ENCODE measurements at regions not wholly inside any gene's neighbourhood (a gene's known extent, or its start where the extent isn't known, plus 50 kb on each side); places are given as distances from the start of the nearest gene placed in this dataset.

GRCh38 chr17:56083475-56083874, 69.8 kb upstream of the ANKFN1 start:
- Histone ChIP-seq H3K9me3 (ENCODE audit: control extremely low read depth in 1 of 5, control insufficient read depth in 4 of 5, insufficient read depth in 2 of 5, low read depth in 1 of 5, low read length in 4 of 5) (peaks cover 0 to 7% (median 0%) of the 10 kb centered on the region in 5 experiments), H3K27ac (ENCODE audit: insufficient read depth in 1 of 2, low read depth in 1 of 2, low read length in 2 of 2, poor library complexity in 1 of 2, severe bottlenecking in 2 of 2) (no peak overlapping the region), H3K27me3 (replicated peaks in 2 of 5; ENCODE audit: control insufficient read depth in 4 of 5, insufficient read depth in 5 of 5, low read length in 4 of 5) (no peaks in the 10 kb centered on the region), H3K36me3 (ENCODE audit: control insufficient read depth in 4 of 4, insufficient read depth in 4 of 4, low read length in 3 of 4) (no peaks in the 10 kb centered on the region), H3K4me1 (ENCODE audit: control extremely low read depth in 1 of 4, control insufficient read depth in 4 of 4, insufficient read depth in 4 of 4, low read length in 3 of 4) (no peaks in the 10 kb centered on the region), H3K4me3 (ENCODE audit: control insufficient read depth in 1 of 7, extremely low read depth in 1 of 7, insufficient read depth in 4 of 7, low read depth in 2 of 7, low read length in 6 of 7) (no peak overlapping the region)
- POLR2A ChIA-PET: no interaction called here
- 86% methylated on average over 2 of the region's 2 CpGs for WGBS (ENCODE audit: insufficient coverage)
- DNase-seq: no peak
- CTCF ChIA-PET: interaction anchor here (1.3 kb wide), 1 partner anchor 9 kb away, joined by 3 read pairs; no protein-coding TSS in a partner anchor

- H3K36me3 ChIP-seq (ENCODE audit: control insufficient read depth in 4 of 4, insufficient read depth in 4 of 4, low read length in 3 of 4): no peaks in the 10 kb centered on the region
- no peak overlapping the region for H3K4me3 ChIP-seq (ENCODE audit: control insufficient read depth in 1 of 7, extremely low read depth in 1 of 7, insufficient read depth in 4 of 7, low read depth in 2 of 7, low read length in 6 of 7)
- peak in 1 of 3 donors; percentile 5 for DNase-seq
- ChIA-PET CTCF (no interaction called here), POLR2A (no interaction called here)
- no peaks in the 10 kb centered on the region for H3K27me3 ChIP-seq (replicated peaks in 2 of 5; ENCODE audit: control insufficient read depth in 4 of 5, insufficient read depth in 5 of 5, low read length in 4 of 5)
- WGBS (ENCODE audit: insufficient coverage): no CpG with 5 or more reads among the region's 3 CpGs
- H3K9me3 ChIP-seq (ENCODE audit: control extremely low read depth in 1 of 5, control insufficient read depth in 4 of 5, insufficient read depth in 2 of 5, low read depth in 1 of 5, low read length in 4 of 5): peaks cover 0 to 2% (median 0%) of the 10 kb centered on the region in 5 experiments
- no peaks in the 10 kb centered on the region for H3K4me1 ChIP-seq (ENCODE audit: control extremely low read depth in 1 of 4, control insufficient read depth in 4 of 4, insufficient read depth in 4 of 4, low read length in 3 of 4)
- H3K27ac ChIP-seq (ENCODE audit: insufficient read depth in 1 of 2, low read depth in 1 of 2, low read length in 2 of 2, poor library complexity in 1 of 2, severe bottlenecking in 2 of 2): no peak overlapping the region
These were observed 67.6 kb upstream of the ANKFN1 start for GRCh38 chr17:56085576-56086267.

DNA sequence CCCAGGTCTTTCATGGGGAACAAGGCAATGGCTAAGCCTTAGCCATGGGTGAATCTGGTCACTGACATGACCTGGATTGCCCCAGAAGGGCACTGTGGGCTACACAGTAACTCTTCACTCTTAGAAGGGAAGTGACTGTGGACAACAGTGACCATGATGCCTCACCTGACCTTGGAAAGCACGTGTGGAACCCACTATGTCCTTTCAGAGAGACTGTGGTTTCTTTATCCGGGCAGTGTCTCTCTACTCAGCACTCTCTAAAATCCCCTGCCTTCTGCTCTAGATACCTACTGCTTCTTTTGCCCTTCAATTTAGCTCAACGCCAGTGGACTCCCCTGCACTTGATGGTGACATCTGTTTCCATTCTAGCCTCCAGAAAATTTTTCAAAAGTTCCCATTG, 66.1 kb upstream of the ANKFN1 start:
- H3K9me3 ChIP-seq (ENCODE audit: control extremely low read depth in 1 of 5, control insufficient read depth in 4 of 5, insufficient read depth in 2 of 5, low read depth in 1 of 5, low read length in 4 of 5): peaks cover 0 to 2% (median 0%) of the 10 kb centered on the region in 5 experiments
- ChIA-PET CTCF (no interaction called here), POLR2A (no interaction called here)
- DNase-seq: no peak
- 84% methylated on average over 3 of the region's 3 CpGs for WGBS (ENCODE audit: insufficient coverage)
- no peaks in the 10 kb centered on the region for H3K4me1 ChIP-seq (ENCODE audit: control extremely low read depth in 1 of 4, control insufficient read depth in 4 of 4, insufficient read depth in 4 of 4, low read length in 3 of 4)
- H3K27ac ChIP-seq (ENCODE audit: insufficient read depth in 1 of 2, low read depth in 1 of 2, low read length in 2 of 2, poor library complexity in 1 of 2, severe bottlenecking in 2 of 2): no peak overlapping the region
- no peaks in the 10 kb centered on the region for H3K36me3 ChIP-seq (ENCODE audit: control insufficient read depth in 4 of 4, insufficient read depth in 4 of 4, low read length in 3 of 4)
- no peak overlapping the region for H3K4me3 ChIP-seq (ENCODE audit: control insufficient read depth in 1 of 7, extremely low read depth in 1 of 7, insufficient read depth in 4 of 7, low read depth in 2 of 7, low read length in 6 of 7)
- H3K27me3 ChIP-seq (replicated peaks in 2 of 5; ENCODE audit: control insufficient read depth in 4 of 5, insufficient read depth in 5 of 5, low read length in 4 of 5): no peaks in the 10 kb centered on the region

- no peak overlapping the region for H3K27ac ChIP-seq (ENCODE audit: insufficient read depth in 1 of 2, low read depth in 1 of 2, low read length in 2 of 2, poor library complexity in 1 of 2, severe bottlenecking in 2 of 2)
- H3K4me3 ChIP-seq (ENCODE audit: control insufficient read depth in 1 of 7, extremely low read depth in 1 of 7, insufficient read depth in 4 of 7, low read depth in 2 of 7, low read length in 6 of 7): no peak overlapping the region
- H3K36me3 ChIP-seq (ENCODE audit: control insufficient read depth in 4 of 4, insufficient read depth in 4 of 4, low read length in 3 of 4): no peaks in the 10 kb centered on the region
- no peaks in the 10 kb centered on the region for H3K4me1 ChIP-seq (ENCODE audit: control extremely low read depth in 1 of 4, control insufficient read depth in 4 of 4, insufficient read depth in 4 of 4, low read length in 3 of 4)
- no peaks in the 10 kb centered on the region for H3K9me3 ChIP-seq (ENCODE audit: control extremely low read depth in 1 of 5, control insufficient read depth in 4 of 5, insufficient read depth in 2 of 5, low read depth in 1 of 5, low read length in 4 of 5)
- H3K27me3 ChIP-seq (replicated peaks in 2 of 5; ENCODE audit: control insufficient read depth in 4 of 5, insufficient read depth in 5 of 5, low read length in 4 of 5): peaks cover 0 to 5% (median 0%) of the 10 kb centered on the region in 5 experiments
- DNase-seq: no peak
- CTCF ChIA-PET: no interaction called here
- 100% methylated on average over 1 of the region's 3 CpGs for WGBS (ENCODE audit: insufficient coverage)
- POLR2A ChIA-PET: no interaction called here
These were observed 57.1 kb upstream of the ANKFN1 start for GRCh38 chr17:56096026-56096810.

GRCh38 chr17:56098746-56099145, 54.5 kb upstream of the ANKFN1 start:
- no peaks in the 10 kb centered on the region for H3K36me3 ChIP-seq (ENCODE audit: control insufficient read depth in 4 of 4, insufficient read depth in 4 of 4, low read length in 3 of 4)
- no peak for DNase-seq
- H3K4me1 ChIP-seq (ENCODE audit: control extremely low read depth in 1 of 4, control insufficient read depth in 4 of 4, insufficient read depth in 4 of 4, low read length in 3 of 4): no peaks in the 10 kb centered on the region
- peaks cover 0 to 6% (median 0%) of the 10 kb centered on the region in 5 experiments for H3K27me3 ChIP-seq (replicated peaks in 2 of 5; ENCODE audit: control insufficient read depth in 4 of 5, insufficient read depth in 5 of 5, low read length in 4 of 5)
- 97% methylated on average over 3 of the region's 4 CpGs for WGBS (ENCODE audit: insufficient coverage)
- H3K4me3 ChIP-seq (ENCODE audit: control insufficient read depth in 1 of 7, extremely low read depth in 1 of 7, insufficient read depth in 4 of 7, low read depth in 2 of 7, low read length in 6 of 7): no peak overlapping the region
- CTCF ChIA-PET: no interaction called here
- no peaks in the 10 kb centered on the region for H3K9me3 ChIP-seq (ENCODE audit: control extremely low read depth in 1 of 5, control insufficient read depth in 4 of 5, insufficient read depth in 2 of 5, low read depth in 1 of 5, low read length in 4 of 5)
- H3K27ac ChIP-seq (ENCODE audit: insufficient read depth in 1 of 2, low read depth in 1 of 2, low read length in 2 of 2, poor library complexity in 1 of 2, severe bottlenecking in 2 of 2): no peak overlapping the region
- POLR2A ChIA-PET: no interaction called here

DNA sequence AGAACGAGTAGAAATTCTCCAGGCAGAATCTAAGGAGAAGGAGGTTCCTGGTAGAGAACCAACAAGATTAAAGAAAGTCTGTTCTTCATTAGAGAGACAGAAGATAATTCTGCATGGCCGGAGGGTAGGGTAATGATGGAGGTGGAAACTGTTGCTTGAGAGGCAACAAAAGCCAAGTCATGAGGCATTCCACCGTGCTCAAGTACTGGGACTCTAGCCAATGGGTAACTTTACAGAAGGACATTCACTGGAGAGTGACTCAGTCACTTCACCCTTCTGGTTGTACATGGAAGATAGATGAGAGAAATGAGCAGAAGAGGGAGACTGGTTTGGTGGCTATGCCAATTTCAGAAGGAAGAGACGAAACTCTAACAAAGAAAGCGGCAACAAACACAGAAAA, 53.6 kb upstream of the ANKFN1 start:
- Histone ChIP-seq H3K36me3 (ENCODE audit: control insufficient read depth in 4 of 4, insufficient read depth in 4 of 4, low read length in 3 of 4) (no peaks in the 10 kb centered on the region), H3K4me1 (ENCODE audit: control extremely low read depth in 1 of 4, control insufficient read depth in 4 of 4, insufficient read depth in 4 of 4, low read length in 3 of 4) (no peaks in the 10 kb centered on the region), H3K27me3 (replicated peaks in 2 of 5; ENCODE audit: control insufficient read depth in 4 of 5, insufficient read depth in 5 of 5, low read length in 4 of 5) (peaks cover 0 to 6% (median 0%) of the 10 kb centered on the region in 5 experiments), H3K9me3 (ENCODE audit: control extremely low read depth in 1 of 5, control insufficient read depth in 4 of 5, insufficient read depth in 2 of 5, low read depth in 1 of 5, low read length in 4 of 5) (no peaks in the 10 kb centered on the region), H3K27ac (ENCODE audit: insufficient read depth in 1 of 2, low read depth in 1 of 2, low read length in 2 of 2, poor library complexity in 1 of 2, severe bottlenecking in 2 of 2) (no peak overlapping the region), H3K4me3 (ENCODE audit: control insufficient read depth in 1 of 7, extremely low read depth in 1 of 7, insufficient read depth in 4 of 7, low read depth in 2 of 7, low read length in 6 of 7) (no peak overlapping the region)
- no peak for DNase-seq
- WGBS (ENCODE audit: insufficient coverage): 100% methylated on average over 5 of the region's 5 CpGs
- CTCF ChIA-PET: no interaction called here
- POLR2A ChIA-PET: no interaction called here
